RWPE1 (cell line): ENCODE measurements at regions not wholly inside any gene's neighbourhood (a gene's known extent, or its start where the extent isn't known, plus 50 kb on each side); places are given as distances from the start of the nearest gene placed in this dataset.
A peak's percentile ranks its signal among the peaks of the same experiment; 100 is the strongest.

Experiments
- CTCF ChIA-PET: fragments of 350-600 bp; sonication (Branson Sonifier 250); formaldehyde crosslinking; extraction: SDS; loops from one replicate; lab custom pipeline; 2021; lab: Yijun Ruan, JAX
- POLR2A ChIA-PET: fragments of 400-600 bp; formaldehyde crosslinking; extraction: SDS; loops from one replicate; lab custom pipeline; 2020; ENCODE audit warnings: antibody characterized with exemption; ENCODE audit not compliant: low non-redundant PET; lab: Yijun Ruan, JAX
- DNase-seq: peaks from one replicate; pipeline ENCODE4 v3.0.0; 2012; ENCODE audit warnings: low spot score
- H3K27ac ChIP-seq: fragments of 450-650 bp; 2 replicates; pipeline ENCODE4 v1.5.1; 2017
- CTCF ChIP-seq: fragments of 450-650 bp; conservative IDR thresholded peaks from 2 replicates; pipeline ENCODE4 v1.5.1; 2017; ENCODE audit warnings: low read depth, mild to moderate bottlenecking

GRCh38 chr2:84285056-84285747 lies 173.9 kb downstream of the SUCLG1 start:
- POLR2A ChIA-PET = no interaction called here
- CTCF ChIA-PET = no interaction called here
- peak; percentile 49 for DNase-seq
- no peak overlapping the region for H3K27ac ChIP-seq
- TF ChIP-seq CTCF = no peak

GRCh38 chr2:84283506-84283905 lies 175.6 kb downstream of the SUCLG1 start:
- ChIA-PET POLR2A (no interaction called here), CTCF (no interaction called here)
- H3K27ac ChIP-seq = no peak overlapping the region
- DNase-seq = no peak
- no peak for TF ChIP-seq CTCF

DNA sequence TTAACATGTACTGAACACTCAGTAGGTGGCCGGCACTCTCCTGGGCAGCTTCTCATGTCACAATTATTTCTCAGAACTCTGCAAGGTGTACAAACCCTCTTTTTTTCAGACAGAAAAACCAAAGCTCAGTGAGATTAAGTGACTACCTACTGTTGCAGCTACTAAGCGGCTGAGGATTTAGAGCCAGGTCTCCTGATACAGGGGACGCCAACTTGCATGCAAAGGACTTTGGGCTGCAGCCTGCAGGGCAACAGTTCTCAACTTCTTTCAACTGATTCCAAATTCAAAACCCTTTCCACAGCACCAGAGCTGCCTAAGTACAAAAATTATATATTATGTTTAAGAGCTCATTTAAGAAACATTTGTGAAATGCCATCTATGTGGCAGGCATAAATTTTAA lies 177.6 kb downstream of the SUCLG1 start:
- CTCF ChIA-PET = interaction anchor here (0.6 to 0.7 kb wide), 2 partner anchors 60 to 457 kb away, joined by 6 read pairs; no protein-coding TSS in a partner anchor
- POLR2A ChIA-PET = no interaction called here
- no peak for TF ChIP-seq CTCF
- DNase-seq = no peak
- no peak overlapping the region for H3K27ac ChIP-seq

- ChIA-PET CTCF (interaction anchor here (0.6 to 0.7 kb wide), 3 partner anchors 59 to 902 kb away, joined by 3 to 6 read pairs (median 6); no protein-coding TSS in a partner anchor), POLR2A (no interaction called here)
- no peak for DNase-seq
- no peak overlapping the region for H3K27ac ChIP-seq
- no peak for TF ChIP-seq CTCF
Observed at GRCh38 chr2:84280873-84281272, 178.2 kb downstream of the SUCLG1 start.

DNA sequence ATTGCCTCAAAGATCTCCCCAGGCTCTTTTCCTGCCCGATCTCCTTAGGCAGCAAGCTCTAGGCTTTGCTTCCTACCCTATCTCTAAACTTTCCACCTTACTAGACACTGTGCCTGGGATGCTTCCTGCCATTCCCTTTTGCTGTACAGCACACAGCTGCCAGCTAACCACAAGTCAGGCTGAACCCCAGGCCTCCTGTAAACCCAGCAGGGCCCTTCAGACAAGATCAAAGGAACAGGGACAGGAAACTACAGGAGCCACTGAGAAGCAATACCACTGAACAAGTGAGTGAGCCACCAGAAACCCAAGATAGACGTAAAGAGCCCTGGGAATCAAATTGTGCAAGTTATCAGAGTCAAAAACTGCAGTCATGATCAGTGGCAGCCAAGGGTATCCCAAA lies 180.7 kb downstream of the SUCLG1 start:
- TF ChIP-seq CTCF = no peak
- POLR2A ChIA-PET = no interaction called here
- CTCF ChIA-PET = interaction anchor here (0.5 kb wide), 1 partner anchor 311 kb away, joined by 3 read pairs; no protein-coding TSS in a partner anchor
- no peak overlapping the region for H3K27ac ChIP-seq
- DNase-seq = no peak

DNA sequence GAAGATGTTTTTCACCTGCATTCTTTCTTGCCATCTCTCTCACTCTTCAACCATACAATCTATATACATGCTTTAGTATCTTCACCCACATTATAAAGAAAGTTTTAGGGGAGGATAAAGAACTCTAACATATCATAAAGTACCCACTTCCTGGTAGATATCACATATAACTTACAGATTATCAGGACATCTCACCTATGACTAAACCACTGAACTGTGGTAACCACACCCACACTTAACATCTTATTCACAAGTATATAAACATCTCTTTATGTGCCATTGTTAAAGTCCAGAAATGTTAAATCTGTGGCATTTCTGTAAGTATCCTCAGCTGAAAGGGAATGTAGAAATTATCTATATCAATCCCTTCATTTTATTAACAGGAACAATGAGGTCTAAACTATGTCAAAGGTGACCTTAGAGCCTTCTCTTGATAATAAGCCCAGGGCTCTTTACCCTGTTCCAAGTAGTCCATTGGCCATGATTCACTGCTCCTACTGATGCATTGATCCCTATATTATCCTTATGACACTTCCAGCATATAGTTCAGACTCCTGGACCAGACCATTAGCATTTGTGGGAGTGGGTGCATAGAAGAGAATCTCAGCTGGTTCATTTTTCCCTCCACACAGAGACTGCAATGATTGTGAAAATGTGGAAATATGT lies 182.4 kb downstream of the SUCLG1 start:
- DNase-seq = no peak
- POLR2A ChIA-PET = no interaction called here
- H3K27ac ChIP-seq = no peak overlapping the region
- CTCF ChIA-PET = no interaction called here
- no peak for TF ChIP-seq CTCF
